Activated CD8-positive, alpha-beta memory T cell treated with anti-CD3 and anti-CD28 coated beads, Interleukin-2, amount 10 ng/mL, durations not matched to agents 7 days and 5 days (primary cell): ENCODE measurements at regions not wholly inside any gene's neighbourhood (a gene's known extent, or its start where the extent isn't known, plus 50 kb on each side); places are given as distances from the start of the nearest gene placed in this dataset.

Experiments used
- ATAC-seq: fragments of 150-1000 bp; cut with Tn5 transposase; one replicate; pipeline ENCODE4 v1.10.0; 2021; ENCODE audit warnings: moderate library complexity
- CTCF ChIA-PET: fragments of 350-600 bp; sonication (Branson Sonifier 250); formaldehyde crosslinking; loops from one replicate; lab custom pipeline; 2021; ENCODE audit warnings: antibody characterized with exemption; lab: Charles Lee
- DNase-seq: peaks from one replicate; pipeline ENCODE4 v3.0.0-alpha.2; 2020
- H3K27ac Mint-ChIP-seq: one replicate; pipeline ENCODE4 v1.8.0; 2021; ENCODE audit warnings: mild to moderate bottlenecking, mixed read lengths
- H3K27me3 Mint-ChIP-seq: one replicate; pipeline ENCODE4 v1.8.0; 2021; ENCODE audit warnings: mixed read lengths
- H3K36me3 Mint-ChIP-seq: one replicate; pipeline ENCODE4 v1.8.0; 2021; ENCODE audit warnings: mild to moderate bottlenecking, mixed read lengths
- H3K4me1 Mint-ChIP-seq: one replicate; pipeline ENCODE4 v1.8.0; 2021; ENCODE audit warnings: mixed read lengths
- H3K4me3 Mint-ChIP-seq: one replicate; pipeline ENCODE4 v1.8.0; 2021; ENCODE audit warnings: mild to moderate bottlenecking, moderate library complexity, mixed read lengths
- H3K9me3 Mint-ChIP-seq: one replicate; pipeline ENCODE4 v1.8.0; 2022; ENCODE audit warnings: low read depth, mixed read lengths

GRCh38 chr1:95382000-95382786 lies 148.2 kb downstream of the RWDD3 start:
- DNase-seq (no peak), ATAC-seq (no peak)
- H3K9me3 Mint-ChIP-seq: no peaks in the 10 kb centered on the region
- H3K4me1 Mint-ChIP-seq: no peaks in the 10 kb centered on the region
- H3K4me3 Mint-ChIP-seq: no peak overlapping the region
- H3K27me3 Mint-ChIP-seq: no peaks in the 10 kb centered on the region
- no peaks in the 10 kb centered on the region for H3K36me3 Mint-ChIP-seq
- H3K27ac Mint-ChIP-seq: no peak overlapping the region
- CTCF ChIA-PET: no interaction called here

GRCh38 chr1:95383111-95383510 lies 149.1 kb downstream of the RWDD3 start:
- ATAC-seq (no peak), DNase-seq (no peak)
- no peaks in the 10 kb centered on the region for H3K9me3 Mint-ChIP-seq
- no peaks in the 10 kb centered on the region for H3K27me3 Mint-ChIP-seq
- H3K36me3 Mint-ChIP-seq: no peaks in the 10 kb centered on the region
- H3K4me1 Mint-ChIP-seq: no peaks in the 10 kb centered on the region
- CTCF ChIA-PET: no interaction called here
- H3K4me3 Mint-ChIP-seq: no peak overlapping the region
- no peak overlapping the region for H3K27ac Mint-ChIP-seq

- Mint-ChIP-seq H3K4me1 (no peaks in the 10 kb centered on the region), H3K4me3 (no peak overlapping the region), H3K27ac (no peak overlapping the region), H3K9me3 (no peaks in the 10 kb centered on the region), H3K36me3 (no peaks in the 10 kb centered on the region), H3K27me3 (no peaks in the 10 kb centered on the region)
- CTCF ChIA-PET: no interaction called here
- ATAC-seq (no peak), DNase-seq (peak; percentile 45)
Measured at GRCh38 chr1:95384567-95384966, 150.6 kb downstream of the RWDD3 start.

GRCh38 chr1:95386371-95386770 lies 152.4 kb downstream of the RWDD3 start:
- CTCF ChIA-PET: no interaction called here
- ATAC-seq (no peak), DNase-seq (no peak)
- H3K9me3 Mint-ChIP-seq: no peaks in the 10 kb centered on the region
- no peaks in the 10 kb centered on the region for H3K4me1 Mint-ChIP-seq
- no peak overlapping the region for H3K27ac Mint-ChIP-seq
- H3K36me3 Mint-ChIP-seq: no peaks in the 10 kb centered on the region
- H3K27me3 Mint-ChIP-seq: no peaks in the 10 kb centered on the region
- no peak overlapping the region for H3K4me3 Mint-ChIP-seq

- H3K27ac Mint-ChIP-seq: no peak overlapping the region
- no peak for ATAC-seq
Measured at GRCh38 chr1:95386915-95387314, 152.9 kb downstream of the RWDD3 start.

GRCh38 chr1:95388031-95388430 lies 154.0 kb downstream of the RWDD3 start:
- Mint-ChIP-seq H3K36me3 (no peaks in the 10 kb centered on the region), H3K27ac (no peak overlapping the region), H3K27me3 (no peaks in the 10 kb centered on the region), H3K9me3 (no peaks in the 10 kb centered on the region), H3K4me3 (no peak overlapping the region), H3K4me1 (no peaks in the 10 kb centered on the region)
- ATAC-seq: no peak
- DNase-seq: no peak
- CTCF ChIA-PET: no interaction called here

More at GRCh38 chr1:95386915-95387314, 152.9 kb downstream of the RWDD3 start:
- Mint-ChIP-seq H3K4me3 (no peak overlapping the region), H3K4me1 (no peaks in the 10 kb centered on the region), H3K9me3 (no peaks in the 10 kb centered on the region), H3K36me3 (no peaks in the 10 kb centered on the region), H3K27me3 (no peaks in the 10 kb centered on the region)
- CTCF ChIA-PET: no interaction called here
- no peak for DNase-seq

- Mint-ChIP-seq H3K27me3 (no peaks in the 10 kb centered on the region), H3K4me3 (no peak overlapping the region), H3K9me3 (no peaks in the 10 kb centered on the region), H3K4me1 (no peaks in the 10 kb centered on the region), H3K36me3 (no peaks in the 10 kb centered on the region), H3K27ac (no peak overlapping the region)
- ATAC-seq (no peak), DNase-seq (no peak)
- CTCF ChIA-PET: no interaction called here
Measured at GRCh38 chr1:95393434-95393833, 159.4 kb downstream of the RWDD3 start.

GRCh38 chr1:95396557-95396956 lies 162.5 kb downstream of the RWDD3 start:
- H3K27ac Mint-ChIP-seq: no peak overlapping the region
- H3K36me3 Mint-ChIP-seq: no peaks in the 10 kb centered on the region
- H3K4me1 Mint-ChIP-seq: no peaks in the 10 kb centered on the region
- DNase-seq (no peak), ATAC-seq (no peak)
- no peaks in the 10 kb centered on the region for H3K9me3 Mint-ChIP-seq
- no peaks in the 10 kb centered on the region for H3K27me3 Mint-ChIP-seq
- CTCF ChIA-PET: no interaction called here
- no peak overlapping the region for H3K4me3 Mint-ChIP-seq

GRCh38 chr1:95402780-95403179 lies 168.8 kb downstream of the RWDD3 start:
- no peak overlapping the region for H3K27ac Mint-ChIP-seq
- ATAC-seq (no peak), DNase-seq (no peak)
- no peak overlapping the region for H3K4me3 Mint-ChIP-seq
- H3K9me3 Mint-ChIP-seq: no peaks in the 10 kb centered on the region
- H3K27me3 Mint-ChIP-seq: no peaks in the 10 kb centered on the region
- no peaks in the 10 kb centered on the region for H3K36me3 Mint-ChIP-seq
- CTCF ChIA-PET: no interaction called here
- H3K4me1 Mint-ChIP-seq: no peaks in the 10 kb centered on the region

- no peak overlapping the region for H3K4me3 Mint-ChIP-seq
- no peak overlapping the region for H3K27ac Mint-ChIP-seq
- no peaks in the 10 kb centered on the region for H3K36me3 Mint-ChIP-seq
- no peak for ATAC-seq
- no peaks in the 10 kb centered on the region for H3K9me3 Mint-ChIP-seq
- H3K4me1 Mint-ChIP-seq: no peaks in the 10 kb centered on the region
- DNase-seq: no peak
- CTCF ChIA-PET: no interaction called here
- H3K27me3 Mint-ChIP-seq: no peaks in the 10 kb centered on the region
Measured at GRCh38 chr1:95406279-95406678, 172.3 kb downstream of the RWDD3 start.

GRCh38 chr1:95407131-95407885 lies 173.3 kb downstream of the RWDD3 start:
- CTCF ChIA-PET: no interaction called here

GRCh38 chr1:95407886-95408291 lies 173.9 kb downstream of the RWDD3 start:
- Mint-ChIP-seq H3K27ac (no peak overlapping the region), H3K4me3 (no peak overlapping the region), H3K36me3 (no peaks in the 10 kb centered on the region), H3K4me1 (no peaks in the 10 kb centered on the region), H3K9me3 (no peaks in the 10 kb centered on the region), H3K27me3 (no peaks in the 10 kb centered on the region)
- CTCF ChIA-PET: no interaction called here
- no peak for ATAC-seq
- DNase-seq: no peak

More at GRCh38 chr1:95407131-95407885, 173.3 kb downstream of the RWDD3 start:
- no peaks in the 10 kb centered on the region for H3K9me3 Mint-ChIP-seq
- no peaks in the 10 kb centered on the region for H3K36me3 Mint-ChIP-seq
- H3K4me1 Mint-ChIP-seq: no peaks in the 10 kb centered on the region
- DNase-seq (no peak), ATAC-seq (no peak)
- no peak overlapping the region for H3K4me3 Mint-ChIP-seq
- no peaks in the 10 kb centered on the region for H3K27me3 Mint-ChIP-seq
- H3K27ac Mint-ChIP-seq: no peak overlapping the region

- no peaks in the 10 kb centered on the region for H3K27me3 Mint-ChIP-seq
- no peak overlapping the region for H3K27ac Mint-ChIP-seq
- no peaks in the 10 kb centered on the region for H3K4me1 Mint-ChIP-seq
- H3K4me3 Mint-ChIP-seq: no peak overlapping the region
- ATAC-seq (no peak), DNase-seq (no peak)
- no peaks in the 10 kb centered on the region for H3K9me3 Mint-ChIP-seq
- no peaks in the 10 kb centered on the region for H3K36me3 Mint-ChIP-seq
- CTCF ChIA-PET: no interaction called here
Measured at GRCh38 chr1:95408507-95409136, 174.6 kb downstream of the RWDD3 start.

- CTCF ChIA-PET: no interaction called here
- Mint-ChIP-seq H3K9me3 (no peaks in the 10 kb centered on the region), H3K36me3 (no peaks in the 10 kb centered on the region), H3K27me3 (no peaks in the 10 kb centered on the region), H3K27ac (no peak overlapping the region), H3K4me1 (no peaks in the 10 kb centered on the region), H3K4me3 (no peak overlapping the region)
- DNase-seq: no peak
- no peak for ATAC-seq
Measured at GRCh38 chr1:95409276-95409675, 175.3 kb downstream of the RWDD3 start.
